ENCODE measurements at regions not wholly inside any gene's neighbourhood (a gene's known extent, or its start where the extent isn't known, plus 50 kb on each side); places are given as distances from the start of the nearest gene placed in this dataset.
"Not testable (repeated sequence)": the region's sequence is repeated elsewhere in the genome, so short reads cannot be mapped to it uniquely, and the experiment has no call there.

DNA sequence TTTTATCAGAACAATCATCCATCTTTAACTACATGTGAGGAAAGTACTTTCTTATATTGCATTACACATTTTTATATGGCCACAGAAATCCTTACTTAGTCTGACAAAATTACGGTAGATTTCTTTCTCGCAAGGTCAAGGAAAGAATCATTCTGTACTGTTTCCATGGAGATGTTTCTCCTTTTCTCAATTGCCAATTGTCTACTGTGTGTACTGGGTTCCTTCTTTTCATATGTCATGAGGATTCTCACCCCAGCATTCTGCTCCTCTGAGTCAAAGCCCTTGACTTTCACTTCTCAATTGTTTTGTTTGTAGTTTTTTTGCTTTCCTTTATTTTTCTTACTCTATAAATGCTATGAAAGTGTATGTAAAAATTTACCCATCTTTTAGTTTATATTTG, 99.3 kb upstream of the AGAP9 start:
- H3K4me1 ChIP-seq (ENCODE audit: control insufficient read depth, insufficient read depth, low read length); H3K9me3 ChIP-seq (ENCODE audit: control insufficient read depth, low read depth, low read length); H3K4me3 ChIP-seq (ENCODE audit: low read length); DNase-seq; H3K27ac ChIP-seq (ENCODE audit: low read length); H3K36me3 ChIP-seq (ENCODE audit: control insufficient read depth, insufficient read depth, low read length); H3K27me3 ChIP-seq (ENCODE audit: control insufficient read depth, insufficient read depth, low read length): not testable (repeated sequence)
- WGBS (ENCODE audit: insufficient coverage, low lambda C conversion rate): no CpG with 5 or more reads among the region's 2 CpGs

DNA sequence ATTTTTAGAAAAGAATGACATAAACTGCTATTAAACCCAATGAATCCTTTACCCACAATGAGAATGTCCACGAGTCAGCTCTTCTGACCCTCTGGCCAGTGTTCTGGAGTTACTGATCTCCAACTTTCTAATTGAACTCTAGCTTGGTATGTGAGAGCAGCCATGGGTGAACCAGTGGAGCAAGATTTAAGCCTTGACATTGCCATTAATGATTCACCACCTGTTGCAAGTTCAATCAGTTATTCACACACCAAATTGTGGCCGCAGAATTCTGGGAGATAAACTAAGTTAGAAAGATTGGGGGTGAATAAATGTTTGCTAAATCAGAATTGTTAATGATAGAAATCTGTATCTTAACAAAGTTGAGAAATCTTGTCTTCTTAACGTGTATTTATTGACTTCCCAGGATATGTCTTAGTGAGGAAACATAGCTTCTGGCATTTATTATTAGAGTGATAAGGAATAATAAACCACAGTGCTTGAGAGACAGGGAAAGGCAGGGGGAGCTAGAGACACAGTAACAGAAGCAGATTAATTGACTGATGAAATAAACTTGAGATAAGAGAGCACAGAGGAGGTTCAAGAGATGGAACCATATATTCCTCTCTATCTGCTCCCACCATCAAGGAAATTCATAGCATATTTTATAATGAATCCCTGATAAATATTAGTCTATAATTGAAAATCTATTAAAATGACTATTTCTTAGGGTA, 96.0 kb upstream of the AGAP9 start:
- not testable (repeated sequence) for H3K27ac ChIP-seq (ENCODE audit: low read length); H3K4me3 ChIP-seq (ENCODE audit: low read length); H3K36me3 ChIP-seq (ENCODE audit: control insufficient read depth, insufficient read depth, low read length); H3K4me1 ChIP-seq (ENCODE audit: control insufficient read depth, insufficient read depth, low read length); H3K27me3 ChIP-seq (ENCODE audit: control insufficient read depth, insufficient read depth, low read length); H3K9me3 ChIP-seq (ENCODE audit: control insufficient read depth, low read depth, low read length)
- DNase-seq: peak; percentile 15 to 34
- WGBS (ENCODE audit: insufficient coverage, low lambda C conversion rate): no CpG with 5 or more reads among the region's 3 CpGs

DNA sequence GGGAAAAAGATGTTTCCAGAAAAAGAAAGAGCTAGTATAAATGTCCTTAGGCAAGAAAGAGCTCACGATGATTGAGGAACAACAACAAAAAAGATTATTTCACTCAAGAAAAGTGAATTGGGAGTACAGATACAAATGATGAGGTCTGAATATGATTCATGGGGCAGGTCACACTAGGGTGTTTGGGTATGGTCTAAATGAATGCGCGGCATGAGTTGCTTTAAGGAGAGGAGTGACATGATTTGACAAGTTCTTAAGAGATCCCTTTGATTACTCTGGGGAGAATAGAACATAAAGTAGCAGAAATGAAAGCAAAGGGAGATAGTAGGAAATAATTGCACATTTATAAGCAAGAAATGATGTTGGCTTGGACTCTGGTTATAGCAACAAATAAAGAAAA, 85.9 kb upstream of the AGAP9 start:
- H3K27me3 ChIP-seq (ENCODE audit: control insufficient read depth, insufficient read depth, low read length); H3K4me3 ChIP-seq (ENCODE audit: low read length); H3K9me3 ChIP-seq (ENCODE audit: control insufficient read depth, low read depth, low read length); H3K4me1 ChIP-seq (ENCODE audit: control insufficient read depth, insufficient read depth, low read length); H3K36me3 ChIP-seq (ENCODE audit: control insufficient read depth, insufficient read depth, low read length); DNase-seq; H3K27ac ChIP-seq (ENCODE audit: low read length): not testable (repeated sequence)
- no CpG with 5 or more reads among the region's 3 CpGs for WGBS (ENCODE audit: insufficient coverage, low lambda C conversion rate)

DNA sequence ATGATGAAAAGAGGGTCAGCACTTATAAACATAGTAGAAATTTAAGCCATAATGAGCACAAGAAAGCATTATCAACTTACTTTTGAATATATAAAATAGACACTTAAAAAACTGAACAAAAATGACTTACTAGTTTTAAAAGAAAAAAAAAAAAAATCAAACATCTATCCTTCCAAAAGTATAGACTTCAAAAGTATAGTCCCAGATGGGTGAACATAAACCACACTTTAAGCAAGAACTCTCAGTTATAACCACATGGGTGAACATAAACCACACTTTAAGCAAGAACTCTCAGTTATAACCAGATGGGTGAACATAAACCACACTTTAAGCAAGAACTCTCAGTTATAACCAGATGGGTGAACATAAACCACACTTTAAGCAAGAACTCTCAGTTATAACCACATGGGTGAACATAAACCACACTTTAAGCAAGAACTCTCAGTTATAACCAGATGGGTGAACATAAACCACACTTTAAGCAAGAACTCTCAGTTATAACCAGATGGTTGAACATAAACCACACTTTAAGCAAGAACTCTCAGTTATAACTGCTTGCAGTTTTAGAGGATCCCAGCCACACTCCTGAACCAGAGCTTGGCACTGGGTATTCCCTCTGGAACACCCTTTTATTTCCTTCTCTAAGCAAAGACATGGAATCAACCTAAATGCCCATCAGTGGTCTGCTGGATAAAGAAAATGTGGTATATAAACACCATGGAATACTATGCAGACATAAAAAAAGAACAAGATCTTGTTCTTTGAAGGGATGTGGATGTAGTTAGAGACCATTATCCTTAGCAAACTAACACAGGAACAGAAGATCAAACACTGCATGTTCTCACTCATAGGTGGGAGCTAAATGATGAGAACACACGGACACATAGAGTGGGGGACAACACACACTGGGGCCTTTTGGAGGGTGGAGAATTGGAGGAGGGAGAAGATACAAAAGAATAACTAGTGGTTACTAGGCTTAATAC, 82.6 kb upstream of the AGAP9 start:
- H3K27me3 ChIP-seq (ENCODE audit: control insufficient read depth, insufficient read depth, low read length); H3K4me1 ChIP-seq (ENCODE audit: control insufficient read depth, insufficient read depth, low read length); H3K4me3 ChIP-seq (ENCODE audit: low read length); H3K27ac ChIP-seq (ENCODE audit: low read length); H3K36me3 ChIP-seq (ENCODE audit: control insufficient read depth, insufficient read depth, low read length); DNase-seq; H3K9me3 ChIP-seq (ENCODE audit: control insufficient read depth, low read depth, low read length): not testable (repeated sequence)
- no CpG with 5 or more reads among the region's 1 CpG for WGBS (ENCODE audit: insufficient coverage, low lambda C conversion rate)

DNA sequence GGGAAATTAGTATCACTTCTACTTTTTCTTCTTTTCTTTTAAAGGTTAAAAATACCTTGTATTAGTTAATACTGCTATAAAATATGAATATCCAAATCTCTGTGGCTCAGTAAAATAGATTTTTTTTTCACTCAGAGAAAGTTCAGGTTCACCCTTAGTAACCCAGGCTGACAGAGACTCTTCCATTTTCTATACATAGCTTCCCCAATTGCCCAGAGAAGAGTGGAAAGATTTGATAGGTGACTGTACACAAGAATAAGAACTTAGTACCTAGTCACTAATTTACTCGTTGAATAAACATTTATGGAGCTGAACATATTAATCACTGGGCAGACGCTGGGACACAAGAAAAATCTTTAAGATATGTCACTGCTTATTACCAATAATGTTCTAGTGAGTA, 77.2 kb upstream of the AGAP9 start:
- DNase-seq; H3K4me3 ChIP-seq (ENCODE audit: low read length); H3K36me3 ChIP-seq (ENCODE audit: control insufficient read depth, insufficient read depth, low read length); H3K27ac ChIP-seq (ENCODE audit: low read length); H3K9me3 ChIP-seq (ENCODE audit: control insufficient read depth, low read depth, low read length); H3K27me3 ChIP-seq (ENCODE audit: control insufficient read depth, insufficient read depth, low read length); H3K4me1 ChIP-seq (ENCODE audit: control insufficient read depth, insufficient read depth, low read length): not testable (repeated sequence)
- WGBS (ENCODE audit: insufficient coverage, low lambda C conversion rate): no CpG with 5 or more reads among the region's 2 CpGs

DNA sequence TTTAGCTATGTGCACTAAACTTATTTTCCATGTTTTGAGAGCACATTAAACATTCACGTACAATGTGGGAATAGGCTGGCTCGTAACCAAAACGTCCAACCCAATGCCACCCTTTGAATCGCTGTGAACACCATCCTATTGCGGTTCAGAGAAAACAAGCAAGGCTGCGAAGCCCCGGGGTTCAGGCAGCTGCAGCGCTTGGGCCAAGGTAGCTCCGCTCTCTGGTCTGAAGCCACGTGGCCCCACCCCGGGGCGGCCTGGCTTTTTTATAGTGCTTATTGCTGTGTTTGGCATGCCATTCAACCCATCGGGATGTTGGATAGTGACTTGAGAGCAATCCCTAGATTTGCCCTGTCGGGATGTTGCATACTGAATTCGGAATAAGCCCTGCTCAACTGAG, 76.7 kb upstream of the AGAP9 start:
- not testable (repeated sequence) for DNase-seq; H3K36me3 ChIP-seq (ENCODE audit: control insufficient read depth, insufficient read depth, low read length); H3K9me3 ChIP-seq (ENCODE audit: control insufficient read depth, low read depth, low read length); H3K27ac ChIP-seq (ENCODE audit: low read length); H3K4me1 ChIP-seq (ENCODE audit: control insufficient read depth, insufficient read depth, low read length); H3K4me3 ChIP-seq (ENCODE audit: low read length); H3K27me3 ChIP-seq (ENCODE audit: control insufficient read depth, insufficient read depth, low read length)
- no CpG with 5 or more reads among the region's 15 CpGs for WGBS (ENCODE audit: insufficient coverage, low lambda C conversion rate)

DNA sequence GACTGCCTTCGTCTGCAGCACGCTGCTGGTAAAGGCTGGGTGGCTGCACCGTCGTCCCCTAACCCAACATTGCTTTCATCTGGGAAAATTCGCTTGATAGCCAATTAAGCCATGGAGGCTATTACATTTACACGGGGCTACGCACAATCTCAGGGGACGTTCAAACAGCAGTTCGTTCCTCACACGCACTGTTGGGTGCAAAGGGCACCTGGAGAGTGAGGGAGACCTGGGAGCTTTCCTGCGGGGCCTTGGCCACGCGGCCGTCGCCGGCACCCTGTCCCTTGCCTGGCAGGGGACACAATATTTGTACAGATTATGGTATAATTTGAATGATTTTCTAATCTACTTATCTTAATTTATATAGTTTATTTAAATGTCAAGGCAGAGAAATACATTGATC, 76.2 kb upstream of the AGAP9 start:
- H3K27me3 ChIP-seq (ENCODE audit: control insufficient read depth, insufficient read depth, low read length); H3K27ac ChIP-seq (ENCODE audit: low read length); H3K36me3 ChIP-seq (ENCODE audit: control insufficient read depth, insufficient read depth, low read length); H3K4me3 ChIP-seq (ENCODE audit: low read length); H3K9me3 ChIP-seq (ENCODE audit: control insufficient read depth, low read depth, low read length); H3K4me1 ChIP-seq (ENCODE audit: control insufficient read depth, insufficient read depth, low read length): not testable (repeated sequence)
- no CpG with 5 or more reads among the region's 16 CpGs for WGBS (ENCODE audit: insufficient coverage, low lambda C conversion rate)
- peak in 1 of 2 donors; percentile 37 for DNase-seq

DNA sequence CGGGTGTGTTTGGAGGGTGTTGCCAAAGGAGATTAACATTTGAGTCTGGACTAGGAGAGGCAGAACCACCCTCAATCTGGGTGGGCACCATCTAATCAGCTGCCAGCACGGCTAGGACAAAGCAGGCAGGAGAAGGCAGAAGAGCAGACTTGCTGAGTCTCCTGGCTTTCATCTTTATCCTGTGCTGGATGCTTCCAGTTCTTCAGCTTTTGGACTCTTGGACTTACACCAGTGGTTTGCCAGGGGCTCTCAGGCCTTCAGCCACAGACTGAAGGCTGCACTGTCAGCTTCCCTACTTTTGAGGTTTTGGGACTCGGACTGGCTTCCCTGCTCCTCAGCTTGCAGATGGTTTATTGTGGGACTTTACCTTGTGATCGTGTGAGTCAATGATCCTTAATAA, 70.4 kb upstream of the AGAP9 start:
- H3K4me1 ChIP-seq (ENCODE audit: control insufficient read depth, insufficient read depth, low read length); H3K27me3 ChIP-seq (ENCODE audit: control insufficient read depth, insufficient read depth, low read length); H3K4me3 ChIP-seq (ENCODE audit: low read length); H3K36me3 ChIP-seq (ENCODE audit: control insufficient read depth, insufficient read depth, low read length); H3K27ac ChIP-seq (ENCODE audit: low read length); H3K9me3 ChIP-seq (ENCODE audit: control insufficient read depth, low read depth, low read length); DNase-seq: not testable (repeated sequence)
- no CpG with 5 or more reads among the region's 4 CpGs for WGBS (ENCODE audit: insufficient coverage, low lambda C conversion rate)

DNA sequence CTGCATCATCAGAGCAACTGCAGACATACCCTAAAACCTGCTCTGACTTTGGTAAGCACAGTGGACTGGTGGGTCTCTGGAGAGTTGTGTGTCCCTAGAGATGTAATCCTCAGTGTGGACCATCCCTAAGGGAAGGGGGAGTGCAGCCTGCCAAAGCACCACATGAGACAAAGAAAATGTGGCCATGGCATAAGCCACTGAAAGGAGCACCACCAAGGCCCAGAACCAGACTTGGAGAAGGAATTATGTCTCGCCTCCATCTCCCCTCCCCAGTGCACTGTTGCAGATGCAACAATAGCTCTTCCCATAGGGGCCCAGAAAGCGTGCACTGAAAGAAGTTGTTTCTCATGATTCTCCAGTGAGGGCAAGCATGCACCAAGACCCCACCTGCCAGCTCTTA, 69.7 kb upstream of the AGAP9 start:
- not testable (repeated sequence) for H3K27me3 ChIP-seq (ENCODE audit: control insufficient read depth, insufficient read depth, low read length); H3K4me1 ChIP-seq (ENCODE audit: control insufficient read depth, insufficient read depth, low read length); DNase-seq; H3K9me3 ChIP-seq (ENCODE audit: control insufficient read depth, low read depth, low read length); H3K27ac ChIP-seq (ENCODE audit: low read length); H3K36me3 ChIP-seq (ENCODE audit: control insufficient read depth, insufficient read depth, low read length); H3K4me3 ChIP-seq (ENCODE audit: low read length)
- no CpG with 5 or more reads among the region's 2 CpGs for WGBS (ENCODE audit: insufficient coverage, low lambda C conversion rate)

DNA sequence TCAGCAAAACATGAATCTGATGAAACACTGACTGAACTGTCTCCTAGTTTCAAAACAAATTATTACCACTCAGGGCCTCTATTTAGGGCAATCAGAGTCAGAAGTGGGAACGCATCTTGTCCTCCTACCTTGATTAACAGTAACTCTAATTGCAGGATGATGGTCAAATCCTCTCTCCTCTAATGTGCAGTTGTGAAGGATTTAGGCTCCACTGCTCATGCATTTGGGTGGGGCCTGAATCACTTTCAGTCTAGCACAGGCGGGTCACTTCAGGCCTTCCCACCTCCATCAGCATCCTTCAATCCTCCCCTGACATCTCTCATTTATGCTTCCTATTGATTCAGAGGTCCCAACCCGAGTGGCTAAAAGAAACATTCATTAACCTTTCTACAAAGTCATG, 67.5 kb upstream of the AGAP9 start:
- H3K9me3 ChIP-seq (ENCODE audit: control insufficient read depth, low read depth, low read length); H3K27ac ChIP-seq (ENCODE audit: low read length); H3K4me1 ChIP-seq (ENCODE audit: control insufficient read depth, insufficient read depth, low read length); H3K4me3 ChIP-seq (ENCODE audit: low read length); H3K27me3 ChIP-seq (ENCODE audit: control insufficient read depth, insufficient read depth, low read length); DNase-seq; H3K36me3 ChIP-seq (ENCODE audit: control insufficient read depth, insufficient read depth, low read length): not testable (repeated sequence)
- no CpG with 5 or more reads among the region's 3 CpGs for WGBS (ENCODE audit: insufficient coverage, low lambda C conversion rate)

DNA sequence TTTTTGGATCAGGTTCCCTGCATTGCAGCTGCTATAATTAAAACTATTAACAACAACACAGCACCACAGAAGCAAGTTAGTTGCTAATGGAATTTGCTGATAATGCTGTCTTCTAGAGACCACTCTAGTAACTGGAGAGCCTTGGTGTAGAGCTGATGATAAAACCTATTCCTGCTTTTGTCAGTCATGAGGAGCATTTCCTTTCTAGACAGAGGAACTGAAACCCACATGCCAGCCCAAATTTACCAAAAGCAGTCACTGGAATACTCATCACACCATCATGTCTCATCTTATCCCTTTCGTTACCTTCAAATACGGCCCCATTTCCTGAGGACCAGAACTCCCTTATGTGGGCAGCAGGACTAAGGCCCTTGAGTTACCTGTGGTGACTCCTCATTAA, 67.1 kb upstream of the AGAP9 start:
- H3K36me3 ChIP-seq (ENCODE audit: control insufficient read depth, insufficient read depth, low read length); H3K27me3 ChIP-seq (ENCODE audit: control insufficient read depth, insufficient read depth, low read length); H3K4me1 ChIP-seq (ENCODE audit: control insufficient read depth, insufficient read depth, low read length); H3K4me3 ChIP-seq (ENCODE audit: low read length); H3K27ac ChIP-seq (ENCODE audit: low read length); DNase-seq; H3K9me3 ChIP-seq (ENCODE audit: control insufficient read depth, low read depth, low read length): not testable (repeated sequence)
- no CpG with 5 or more reads among the region's 2 CpGs for WGBS (ENCODE audit: insufficient coverage, low lambda C conversion rate)
